ENCODE measurements at regions not wholly inside any gene's neighbourhood (a gene's known extent, or its start where the extent isn't known, plus 50 kb on each side); places are given as distances from the start of the nearest gene placed in this dataset.

DNA sequence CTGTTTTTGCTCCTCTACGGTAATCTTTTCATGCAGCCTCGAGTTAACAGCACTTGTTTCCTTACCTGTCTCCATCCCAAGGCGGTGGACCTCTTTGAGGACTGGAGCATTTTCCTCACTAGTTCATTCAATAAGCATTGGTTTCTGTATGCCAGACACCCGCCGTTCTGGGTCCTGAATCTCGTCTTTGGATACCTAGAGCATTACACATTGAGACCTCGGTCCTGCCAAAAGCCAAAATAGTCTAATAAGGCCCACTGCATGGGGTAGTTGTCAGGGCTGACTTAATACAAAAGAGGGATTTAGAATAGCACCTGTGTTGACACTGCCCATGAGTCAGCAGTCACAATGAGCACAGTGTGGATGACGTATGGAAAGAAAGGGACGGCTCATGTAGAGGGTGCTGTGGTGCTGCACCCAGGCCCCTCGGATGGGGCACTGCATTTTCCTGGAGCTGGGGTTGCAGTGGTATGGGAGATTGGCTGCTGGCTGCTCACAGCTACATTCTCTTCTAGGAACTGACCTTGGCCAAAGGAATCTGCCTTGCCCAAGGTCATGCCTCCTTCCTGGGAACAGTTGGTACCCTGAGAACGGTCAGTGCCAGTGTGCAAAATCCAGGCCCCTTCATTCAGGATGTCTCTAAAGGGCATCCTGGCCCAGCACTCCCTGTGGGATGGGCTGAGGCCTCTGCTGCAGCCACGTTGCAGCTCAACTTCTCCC is 126.9 kb upstream of the NCK2 start:
- no peak for DNase-seq

DNA sequence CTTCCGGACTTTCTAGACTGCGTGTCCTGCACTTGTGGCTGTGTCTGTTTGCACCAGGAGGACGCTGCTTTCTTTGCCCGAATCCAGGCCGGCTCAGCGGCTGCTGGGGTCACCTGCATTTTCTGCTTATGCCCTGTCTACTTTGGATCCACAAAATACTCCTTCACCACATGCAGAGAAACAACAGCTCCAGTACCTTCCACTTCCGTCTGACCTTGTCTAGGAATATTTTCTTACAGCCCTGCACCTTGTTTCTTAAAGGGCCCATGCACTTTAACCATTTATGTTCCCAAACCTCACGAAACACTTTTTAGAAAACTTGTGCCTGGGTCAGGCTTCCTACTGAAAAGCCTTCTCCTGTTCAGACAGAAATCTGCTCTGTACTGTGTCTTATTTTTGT is 129.4 kb upstream of the NCK2 start:
- DNase-seq = no peak

DNA sequence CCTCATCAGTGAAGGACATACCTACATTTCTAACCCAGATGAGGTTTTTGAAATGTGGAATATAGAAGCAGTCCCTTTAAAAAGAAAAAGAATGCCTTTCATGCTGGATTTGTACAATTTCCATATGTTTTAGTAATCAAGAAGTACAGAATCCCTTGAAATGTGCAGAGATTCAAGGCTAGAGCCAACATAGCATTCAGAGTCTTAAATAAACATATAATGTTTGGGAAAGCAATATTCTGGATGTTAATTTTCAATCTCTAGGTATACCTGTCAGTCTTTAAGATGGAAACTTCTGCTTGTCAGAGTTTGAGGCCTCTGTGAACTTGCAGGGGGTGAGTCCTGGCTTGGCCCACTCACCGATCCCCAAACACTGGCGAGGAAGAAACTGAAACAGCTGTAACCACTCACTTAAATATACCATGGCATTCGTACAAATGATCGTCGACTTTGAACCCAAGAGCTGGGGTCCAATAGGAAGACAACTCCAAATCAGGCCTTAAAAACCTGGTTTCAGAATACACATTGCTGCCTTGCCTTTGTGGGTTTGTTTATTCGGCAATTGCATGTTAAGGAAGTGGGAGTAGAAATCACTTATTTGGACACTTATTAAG is 132.8 kb upstream of the NCK2 start:
- DNase-seq = no peak

DNA sequence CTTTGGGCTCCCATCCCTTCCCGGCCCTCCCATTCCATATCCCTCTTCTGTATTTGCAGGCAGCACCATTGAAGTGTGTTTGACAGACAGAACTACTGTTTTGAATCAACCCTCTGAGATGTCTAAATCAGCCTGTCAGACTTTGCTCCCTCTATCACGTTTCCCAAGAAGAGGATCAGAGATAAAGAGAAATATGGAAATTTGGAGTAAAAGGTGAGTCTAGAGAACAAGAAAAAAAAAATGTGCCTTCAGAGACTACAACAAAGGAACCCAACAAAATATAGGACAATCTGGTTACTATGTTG is 133.4 kb upstream of the NCK2 start:
- no peak for DNase-seq

DNA sequence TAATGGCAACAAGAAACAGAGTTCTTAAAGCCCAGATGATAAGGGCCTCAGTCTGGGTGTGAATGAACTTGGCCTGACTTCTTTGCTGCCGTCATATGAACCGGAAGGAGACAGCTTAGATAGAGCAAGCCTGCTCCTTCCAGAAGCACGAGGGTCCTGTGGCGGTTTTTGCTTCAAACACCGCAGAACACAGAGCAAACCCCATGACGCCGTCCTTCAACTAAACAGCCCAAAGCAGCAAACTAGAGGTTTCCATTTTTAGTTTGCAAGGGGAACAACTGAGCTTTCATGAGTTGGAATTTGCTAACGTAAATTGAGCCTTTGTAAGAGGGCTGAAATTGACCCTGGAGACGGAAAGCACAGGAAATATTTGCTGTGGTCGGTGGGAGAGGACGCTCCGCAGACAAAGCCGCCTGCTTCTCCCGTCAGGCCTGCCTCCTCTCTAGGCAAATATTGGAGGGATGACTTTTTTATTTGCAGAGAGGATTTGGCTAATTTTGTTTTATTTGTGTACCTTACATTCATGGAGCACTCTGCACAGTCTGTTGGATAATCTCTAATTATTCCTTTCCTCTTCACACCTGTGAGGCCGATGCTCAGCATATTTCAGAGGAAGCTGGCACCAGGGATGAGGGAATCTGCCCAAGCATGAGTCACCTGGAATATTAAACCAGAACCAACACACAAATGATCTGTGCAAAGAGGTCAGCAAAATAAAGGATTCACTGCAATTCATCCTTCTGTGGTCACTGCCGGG is 134.0 kb upstream of the NCK2 start:
- DNase-seq = no peak

DNA sequence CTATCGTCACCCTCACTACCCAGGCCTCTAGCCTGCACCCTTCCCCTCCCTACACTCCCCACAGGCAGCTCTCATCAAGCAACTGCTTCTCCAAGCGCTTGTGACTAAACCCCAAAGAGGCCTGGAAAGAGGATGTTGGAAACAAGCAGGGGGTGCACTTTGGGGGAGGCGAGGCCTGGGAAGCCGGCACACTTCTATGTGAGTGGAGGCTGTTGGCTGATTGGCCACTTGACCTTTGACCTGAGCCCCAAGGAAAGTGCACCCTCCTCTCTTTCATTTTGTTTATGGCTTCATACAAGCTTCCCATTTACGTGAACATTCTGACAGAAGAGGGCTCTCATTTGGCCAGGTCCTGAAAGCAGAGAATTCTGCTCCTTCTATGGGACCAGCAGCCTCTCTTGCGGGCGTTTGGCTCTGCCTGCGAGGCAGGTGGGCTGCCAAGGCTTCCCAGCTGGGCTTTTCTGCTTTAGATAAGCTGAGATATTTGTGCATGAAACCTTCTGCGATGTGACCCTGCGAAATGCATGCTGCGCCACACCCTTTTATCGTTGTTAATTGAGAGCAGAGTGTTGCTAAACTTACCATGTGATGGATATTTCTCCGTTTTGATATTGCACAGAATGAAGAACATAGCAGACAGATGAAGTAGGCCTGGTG is 134.8 kb upstream of the NCK2 start:
- DNase-seq = no peak

DNA sequence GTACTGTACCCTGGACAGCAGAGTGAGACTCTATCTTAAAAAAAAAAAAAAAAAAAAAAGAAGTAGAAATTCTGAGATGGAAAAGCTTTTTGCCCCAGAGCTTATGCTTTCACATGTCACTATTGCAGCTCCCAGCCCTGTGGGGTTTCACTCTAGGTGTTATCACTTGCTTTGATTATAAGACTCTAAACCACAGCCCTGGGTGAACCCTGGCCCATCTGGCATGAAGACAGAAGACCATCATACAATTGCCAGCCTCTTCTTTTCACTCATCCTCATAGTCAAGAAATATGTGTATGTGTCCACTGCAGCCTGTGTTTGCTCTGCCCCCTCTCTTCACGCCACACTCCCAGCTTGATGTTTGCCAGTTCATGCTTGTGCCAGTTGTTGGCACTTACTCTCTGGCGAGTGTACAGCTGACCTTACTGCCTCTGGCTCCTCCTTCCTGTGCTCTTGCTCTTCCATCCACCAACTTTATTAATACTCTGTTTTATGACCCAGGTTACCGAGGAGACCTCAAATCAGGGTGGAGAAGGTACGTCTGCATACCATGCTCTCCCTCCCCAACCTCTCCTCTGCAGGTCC is 136.7 kb upstream of the NCK2 start:
- DNase-seq = no peak

DNA sequence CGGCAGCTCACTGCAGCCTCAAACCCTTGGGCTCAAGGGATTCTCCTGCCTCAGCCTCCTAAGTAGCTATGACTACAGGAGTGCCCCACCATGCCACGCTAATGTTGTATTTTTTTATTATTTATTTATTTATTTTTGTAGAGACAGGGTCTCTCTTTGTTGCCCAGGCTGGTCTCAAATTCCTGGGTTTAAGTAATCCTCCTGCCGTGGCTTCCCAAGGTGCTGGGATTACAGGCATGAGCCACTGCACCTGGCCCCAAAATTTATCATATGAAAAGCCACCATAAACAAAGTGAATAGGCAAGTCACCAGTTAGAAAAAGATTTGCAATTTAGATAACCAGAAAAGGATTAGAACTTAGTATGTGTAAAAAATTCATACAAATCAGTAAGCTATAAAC is 138.6 kb upstream of the NCK2 start:
- DNase-seq = no peak

DNA sequence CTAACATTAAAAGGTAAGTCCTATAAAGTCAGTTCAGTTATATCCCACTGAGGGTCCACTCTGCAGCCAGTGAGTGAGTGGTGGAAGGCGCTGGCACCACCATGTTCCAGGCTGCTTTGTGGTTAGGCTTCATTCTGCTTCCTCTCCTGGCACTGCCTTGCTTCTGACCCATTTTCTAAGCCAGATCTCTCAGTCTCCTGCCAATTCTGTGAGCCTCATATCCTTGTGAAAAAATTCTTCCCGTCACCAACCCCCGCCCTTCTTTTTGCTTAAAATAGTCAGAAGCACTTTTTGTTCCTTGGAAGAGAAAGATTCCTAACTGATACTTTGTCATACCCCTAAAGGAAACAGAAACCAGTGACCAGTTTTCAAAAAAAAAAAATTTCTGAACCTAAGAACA is 139.8 kb upstream of the NCK2 start:
- no peak for DNase-seq

DNA sequence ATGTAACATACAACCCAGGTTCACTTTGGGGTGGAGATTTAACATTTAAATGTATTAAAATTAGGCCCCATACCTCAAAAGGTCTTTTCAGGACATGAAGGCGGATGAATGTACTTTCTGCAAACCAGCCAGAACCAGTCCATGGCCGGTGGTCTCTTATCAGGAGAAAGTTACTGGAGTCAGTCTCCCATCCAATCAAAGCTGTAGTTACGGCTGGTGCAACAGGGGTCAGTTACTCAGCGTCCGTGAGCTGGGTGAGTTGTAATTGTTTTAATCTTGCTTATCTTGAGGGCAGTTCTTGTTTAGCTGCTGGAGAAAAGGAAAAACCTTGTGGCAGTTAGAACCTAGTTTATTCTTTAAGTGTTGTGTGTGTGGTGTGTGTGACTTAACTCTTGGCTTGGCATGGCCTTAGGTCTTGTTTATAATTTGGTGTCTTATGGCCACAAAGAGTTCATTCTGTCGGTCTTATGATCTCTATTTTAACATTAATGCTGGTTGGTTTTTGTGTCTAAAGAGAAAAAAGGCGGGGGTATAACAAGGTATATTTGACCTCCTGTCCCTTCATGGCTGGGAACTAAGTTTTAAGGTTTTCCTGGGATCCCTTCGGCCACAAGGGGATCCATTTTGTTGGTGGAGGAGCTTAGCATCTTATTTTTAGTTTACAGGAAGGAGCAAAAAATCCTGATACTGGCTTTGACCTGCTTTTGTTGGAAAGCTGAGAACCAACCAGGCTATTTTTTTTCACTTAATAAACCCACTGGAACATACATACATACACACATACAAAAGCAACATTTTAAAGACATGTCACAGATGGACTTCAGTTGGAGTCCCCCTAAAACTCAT is 143.5 kb upstream of the NCK2 start:
- no peak for DNase-seq

DNA sequence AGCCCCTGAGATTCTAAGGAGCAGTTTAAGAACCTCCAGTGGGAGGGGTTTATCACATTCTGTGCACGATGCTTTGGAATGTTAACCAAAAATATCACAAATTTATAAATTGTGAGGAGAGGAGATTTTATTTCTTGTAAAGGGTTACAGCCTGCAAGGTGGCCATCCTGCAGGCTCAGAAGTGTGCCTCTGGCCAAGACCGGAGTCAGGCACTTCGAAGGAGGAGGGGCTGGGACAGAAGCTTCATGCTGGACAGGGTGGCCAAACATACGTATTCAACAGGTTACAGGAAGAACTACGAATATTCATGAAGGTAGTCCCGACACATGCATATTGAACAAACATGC is 144.1 kb upstream of the NCK2 start:
- DNase-seq = no peak

DNA sequence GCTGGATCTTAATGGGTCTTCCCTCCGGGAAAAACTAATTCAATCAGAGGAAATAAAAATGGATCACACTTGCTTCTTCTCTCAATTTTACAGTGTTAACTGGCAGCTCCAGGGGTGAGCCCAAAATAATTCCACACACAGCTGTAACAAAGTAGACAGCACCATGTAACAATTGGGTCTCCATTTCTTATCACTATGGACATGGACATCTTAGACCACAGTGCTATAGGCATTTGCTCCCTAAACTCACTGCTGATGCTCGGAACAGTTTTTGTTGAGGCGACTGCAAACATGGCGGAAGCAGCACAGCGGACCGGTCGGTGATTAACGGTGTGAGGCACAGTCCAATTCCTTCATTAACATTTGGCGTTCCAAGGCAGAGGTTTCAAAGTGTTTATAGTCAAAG is 144.7 kb upstream of the NCK2 start:
- DNase-seq = no peak

DNA sequence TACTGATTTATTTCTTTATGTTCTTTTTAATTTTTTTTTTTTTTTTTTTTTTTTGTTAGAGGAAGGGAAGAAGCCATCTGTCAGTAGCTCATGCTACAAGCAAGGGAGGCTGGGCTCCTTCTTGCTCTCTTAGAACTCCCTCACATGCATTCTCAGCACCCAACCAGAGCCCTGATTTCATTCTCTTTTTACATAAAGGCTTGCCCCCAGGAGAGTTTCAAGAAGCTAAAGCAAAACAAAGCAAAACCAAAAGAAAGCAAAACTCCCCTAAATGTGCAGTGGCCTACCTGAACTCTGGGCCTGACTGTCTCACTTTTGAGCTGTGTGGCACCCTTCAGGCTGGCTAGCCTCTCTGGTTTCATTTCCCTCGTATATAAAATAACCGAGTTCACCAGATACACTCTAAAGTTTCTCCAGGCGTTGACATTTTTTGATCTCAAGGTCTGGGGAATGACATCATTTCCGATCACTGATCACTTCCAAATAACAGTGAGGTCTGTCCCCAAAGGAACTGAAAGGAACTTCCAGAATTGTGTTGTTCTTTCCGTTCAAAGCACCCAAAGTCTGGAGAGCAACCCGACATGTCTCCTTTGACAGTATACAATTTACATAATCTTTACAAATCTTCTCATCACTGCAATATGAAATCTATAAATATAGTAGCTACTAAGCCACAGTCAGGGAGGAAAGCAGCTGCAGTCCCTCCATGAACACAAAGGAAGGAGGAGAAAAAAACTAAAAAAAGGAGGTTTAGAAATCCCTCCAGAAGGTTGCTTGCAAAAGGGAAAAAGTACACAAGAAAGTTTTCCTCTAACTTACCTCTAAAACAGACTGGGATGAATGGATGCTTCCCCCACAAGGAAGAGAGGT is 145.6 kb upstream of the NCK2 start:
- no peak for DNase-seq

DNA sequence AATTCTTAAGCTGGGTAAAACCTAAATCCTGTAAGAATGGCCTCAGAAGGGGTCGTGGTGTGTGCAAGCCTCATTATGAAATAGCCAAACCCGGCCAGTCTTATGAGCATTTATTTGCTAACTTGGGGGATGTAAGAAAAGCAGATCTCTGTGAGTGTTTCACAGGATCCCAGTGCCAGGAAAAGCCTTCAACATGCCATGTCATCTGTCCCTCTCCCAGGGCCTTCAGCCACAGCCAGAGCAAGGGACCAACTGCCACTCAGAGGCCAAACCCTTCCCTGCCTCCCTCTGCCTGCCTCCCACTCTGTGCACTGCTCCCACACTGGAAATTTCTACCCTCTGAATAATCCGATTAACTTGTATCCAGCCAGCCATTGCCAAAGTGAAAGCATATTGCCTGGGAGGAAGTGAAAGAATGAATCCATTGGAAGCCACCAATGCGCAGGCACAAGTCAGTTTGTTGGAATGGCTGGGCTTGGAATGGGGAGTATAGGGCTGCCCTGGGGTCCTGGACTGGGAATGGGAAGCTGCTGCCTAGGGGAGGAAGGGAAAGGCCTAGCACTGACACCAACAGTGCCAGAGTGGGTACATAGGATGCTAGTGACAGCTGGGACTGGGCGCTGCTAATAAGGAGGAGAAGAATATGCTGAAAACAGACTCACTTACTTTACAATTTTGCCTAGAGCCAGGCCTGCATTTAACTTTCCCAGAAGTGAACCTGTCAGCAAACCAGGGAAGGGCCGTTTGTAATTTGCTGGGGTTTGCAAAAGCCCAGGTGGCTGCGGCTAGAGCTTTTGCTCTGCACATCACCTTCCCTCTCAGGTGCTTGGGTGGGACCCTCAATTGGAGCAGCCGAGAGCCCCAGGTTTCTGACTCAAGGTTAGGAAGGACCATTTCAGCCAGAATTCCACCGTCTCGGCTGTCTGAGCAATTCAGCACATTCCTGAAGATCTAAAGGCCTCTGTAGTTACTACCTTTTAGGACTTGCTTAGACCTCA is 146.6 kb upstream of the NCK2 start:
- no peak for DNase-seq

DNA sequence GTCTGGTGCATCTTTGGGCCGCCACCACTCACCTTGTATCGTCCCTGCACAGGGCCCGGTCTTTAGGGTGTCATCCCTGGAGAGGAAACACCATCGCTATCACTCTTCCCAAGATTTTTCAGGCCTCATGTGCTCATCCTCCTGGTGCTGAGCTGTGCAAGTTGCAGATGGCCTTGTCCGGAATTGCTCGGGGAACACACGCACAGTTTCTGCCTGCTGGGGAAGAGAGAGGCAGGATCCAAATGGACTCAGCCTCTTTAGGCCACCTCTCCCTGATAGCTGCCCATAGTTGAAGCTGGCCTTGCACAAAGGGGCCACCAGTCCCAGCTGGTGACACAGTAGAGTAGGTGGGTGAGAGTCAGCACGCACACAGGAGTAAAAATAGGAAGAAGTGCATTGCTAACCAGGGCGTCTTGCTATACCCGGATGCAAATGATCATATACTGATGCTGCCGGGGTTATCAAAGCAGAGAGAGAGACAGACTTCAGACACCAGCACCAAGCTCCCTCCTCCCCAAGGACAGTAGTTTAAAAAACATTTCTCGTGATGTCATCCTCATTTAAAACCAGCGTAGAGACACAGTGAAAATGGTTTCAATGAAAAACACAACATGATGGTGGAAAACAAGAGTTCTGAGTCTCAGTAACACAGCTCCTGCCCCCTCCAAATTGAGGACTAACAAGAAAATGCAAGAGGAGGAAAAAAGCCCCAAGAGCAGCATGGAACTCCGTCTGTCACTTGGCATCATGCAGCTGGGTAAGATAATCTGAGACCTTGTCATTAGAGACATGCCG is 147.5 kb upstream of the NCK2 start:
- no peak for DNase-seq

DNA sequence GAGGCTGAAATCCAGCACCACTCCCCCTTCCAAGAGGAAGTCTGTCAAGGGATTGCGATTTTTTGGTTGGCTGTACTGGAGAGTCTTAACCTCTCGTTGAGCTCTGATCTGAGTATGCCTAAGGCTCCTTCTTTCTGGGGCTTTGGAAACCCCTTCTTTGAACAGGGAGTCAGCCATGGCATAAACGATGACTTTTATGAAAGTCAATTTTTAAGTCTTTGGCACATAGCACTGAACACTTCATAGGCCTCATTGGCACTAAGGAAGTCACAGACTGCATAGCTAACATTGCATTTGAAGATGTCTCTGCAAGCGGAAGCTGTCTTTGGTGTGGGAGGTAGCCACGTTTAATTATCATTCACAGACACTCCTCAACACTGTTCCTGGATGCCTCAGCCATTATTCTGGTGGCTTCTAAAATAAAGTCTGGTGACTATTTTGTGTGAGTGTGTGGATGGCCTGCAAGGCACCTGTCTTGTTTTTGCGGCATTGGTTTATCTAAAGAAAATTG is 148.2 kb upstream of the NCK2 start:
- no peak for DNase-seq

DNA sequence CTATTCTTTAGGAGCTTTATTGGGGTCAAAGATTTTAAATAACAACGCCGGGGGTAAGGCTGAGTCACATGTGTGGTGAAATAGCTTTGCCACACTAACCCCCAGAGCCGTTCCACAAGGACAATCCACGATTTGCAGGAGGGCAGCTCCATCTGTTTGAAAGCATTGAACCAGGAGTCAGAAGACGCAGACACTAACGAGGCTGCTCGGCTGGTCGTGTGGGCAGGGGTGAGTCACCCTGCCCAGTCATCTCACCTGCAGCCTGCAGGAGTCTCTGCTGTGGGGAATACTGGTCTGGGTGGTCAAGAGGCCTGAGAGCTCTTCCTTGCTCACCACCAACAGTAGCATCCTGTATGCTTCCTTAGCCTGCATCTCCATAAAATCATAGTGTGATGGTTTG is 149.2 kb upstream of the NCK2 start:
- DNase-seq = no peak

DNA sequence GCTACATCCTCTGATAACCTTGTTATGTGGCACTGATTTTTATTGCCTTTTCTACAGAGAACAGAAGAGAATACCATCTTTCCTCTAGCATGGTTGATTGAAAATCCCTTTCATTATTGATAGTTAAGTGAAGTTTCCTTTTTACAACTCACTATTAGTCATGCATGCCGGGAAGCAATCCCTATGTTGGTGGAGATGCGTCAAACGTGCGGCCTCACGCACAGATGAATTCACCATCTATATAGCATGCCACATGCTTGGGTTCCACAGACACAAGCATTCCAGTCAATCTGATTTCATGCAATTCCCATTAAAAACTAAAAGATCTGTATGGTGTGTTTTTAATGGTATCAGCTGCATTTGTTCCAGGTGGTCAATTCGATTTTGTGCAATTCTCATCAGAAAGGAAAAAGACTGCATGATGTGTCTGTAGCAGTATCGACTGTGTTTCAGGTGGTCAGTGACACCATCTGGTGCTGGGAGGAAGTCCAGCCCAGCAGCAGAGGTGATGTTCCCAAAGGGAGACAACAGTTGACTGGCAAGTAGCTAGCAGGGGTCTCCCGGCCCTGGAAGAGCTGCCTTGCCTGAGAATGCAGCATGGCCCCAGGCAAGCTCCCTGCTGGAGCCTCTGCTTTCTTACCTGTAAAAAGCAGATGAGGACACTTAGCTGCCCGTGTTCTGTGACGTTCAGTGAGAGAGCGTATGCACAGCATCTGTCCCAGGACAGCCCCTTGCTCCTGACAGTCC is 151.3 kb upstream of the NCK2 start:
- DNase-seq = no peak

DNA sequence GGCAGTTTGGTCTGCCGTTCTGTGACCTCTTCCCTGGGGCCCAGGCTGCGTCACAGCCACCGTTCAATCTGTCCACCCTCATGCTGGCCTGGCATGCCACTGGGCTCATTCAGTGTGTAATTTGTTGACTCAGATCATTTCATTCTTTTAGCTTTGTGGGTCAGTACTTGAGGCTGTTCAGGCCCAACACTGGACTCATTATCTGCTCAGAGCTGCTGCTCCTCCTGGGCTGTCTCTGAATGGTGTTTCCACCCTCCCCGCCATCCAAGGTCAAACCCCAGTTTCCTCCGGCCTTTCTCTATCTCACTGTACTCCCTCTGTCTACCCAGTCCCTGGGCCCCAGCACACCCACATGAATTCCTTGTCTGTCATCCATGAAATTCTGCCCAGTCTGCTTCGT is 152.4 kb upstream of the NCK2 start:
- no peak for DNase-seq

All from activated effector memory CD4-positive, alpha-beta T cell treated with anti-CD3 and anti-CD28 coated beads, Interleukin-2, amount 50 U/mL, for 16 hours (primary cell).